ENCODE measurements at regions not wholly inside any gene's neighbourhood (a gene's known extent, or its start where the extent isn't known, plus 50 kb on each side); places are given as distances from the start of the nearest gene placed in this dataset.
A peak's percentile ranks its signal among the peaks of the same experiment; 100 is the strongest.

- TF ChIP-seq CTCF (conservative IDR thresholded peaks at IDR 0.05; ENCODE audit: low read depth in 2 of 2), result no peak
- no peak for TF ChIP-seq ZNF331 (CRISPR knock-in tag; IDR thresholded peaks at IDR 0.05; ENCODE audit: low read depth)
- TF ChIP-seq EZH2phosphoT487 (IDR thresholded peaks at IDR 0.05; ENCODE audit: unreplicated experiment), result no peak
These were observed 81.7 kb upstream of the DNAJC10 start (continued) for GRCh38 chr2:182634386-182634785.

- Mint-ChIP-seq H3K4me3 (no peak overlapping the region), H3K9me3 (no peaks in the 10 kb centered on the region), H3K4me1 (peaks cover 48% of the 10 kb centered on the region), H3K27me3 (ENCODE audit: insufficient read depth, low read depth, poor library complexity) (peaks cover 2% of the 10 kb centered on the region), H3K36me3 (ENCODE audit: low read depth) (no peaks in the 10 kb centered on the region), H3K27ac (no peak overlapping the region)
- peak; percentile 63 for DNase-seq (ENCODE audit: low spot score)
- H2AFZ ChIP-seq, result no peak overlapping the region
- H3K9me2 ChIP-seq (ENCODE audit: insufficient read depth), result no peaks in the 10 kb centered on the region
- H3K27ac ChIP-seq (ENCODE audit: low read depth), result no peak overlapping the region
- ATAC-seq, result peak; percentile 70
- TF ChIP-seq EZH2phosphoT487 (IDR thresholded peaks at IDR 0.05; ENCODE audit: unreplicated experiment), result no peak
- no peak for TF ChIP-seq ZNF114 (CRISPR knock-in tag; IDR thresholded peaks at IDR 0.05)
- TF ChIP-seq CREB1 (CRISPR knock-in tag; IDR thresholded peaks at IDR 0.05; ENCODE audit: low read depth), result no peak
- TF ChIP-seq EZH2 (IDR thresholded peaks at IDR 0.05; ENCODE audit: low read depth, unreplicated experiment), result no peak
- TF ChIP-seq NANOG (IDR thresholded peaks at IDR 0.05; ENCODE audit: borderline replicate concordance), result no peak
- TF ChIP-seq STAT1 (IDR thresholded peaks at IDR 0.05; ENCODE audit: unreplicated experiment), result no peak
- no peak for TF ChIP-seq CTCF (conservative IDR thresholded peaks at IDR 0.05; ENCODE audit: low read depth in 2 of 2)
- TF ChIP-seq REST (IDR thresholded peaks at IDR 0.05; ENCODE audit: unreplicated experiment), result no peak
- no peak for TF ChIP-seq JUNB (IDR thresholded peaks at IDR 0.05; ENCODE audit: unreplicated experiment)
- H3K79me2 ChIP-seq (replicated peaks; ENCODE audit: insufficient read depth), result no peaks in the 10 kb centered on the region
- H3K4me3 ChIP-seq, result no peak overlapping the region
- no peak overlapping the region for H3K4me2 ChIP-seq
- H3K4me1 ChIP-seq (ENCODE audit: insufficient read depth), result peaks cover 32% of the 10 kb centered on the region
- H4K20me1 ChIP-seq (replicated peaks; ENCODE audit: insufficient read depth), result no peaks in the 10 kb centered on the region
- H3K36me3 ChIP-seq (ENCODE audit: insufficient read depth), result no peaks in the 10 kb centered on the region
- no peaks in the 10 kb centered on the region for H3K27me3 ChIP-seq (ENCODE audit: insufficient read depth)
- no peaks in the 10 kb centered on the region for H3F3A ChIP-seq (replicated peaks; ENCODE audit: low read depth)
These were observed 79.4 kb upstream of the DNAJC10 start for GRCh38 chr2:182636699-182637098.
